Glutamatergic neuron (in vitro differentiated cells): ENCODE measurements at regions not wholly inside any gene's neighbourhood (a gene's known extent, or its start where the extent isn't known, plus 50 kb on each side); places are given as distances from the start of the nearest gene placed in this dataset.

Experiments used
- DNase-seq: peaks from one replicate; pipeline ENCODE4 v3.0.0; 2022
- H3K27ac Mint-ChIP-seq: one replicate; pipeline ENCODE4 v1.8.0; 2020; ENCODE audit warnings: mild to moderate bottlenecking, mixed read lengths, inconsistent platforms; ENCODE audit not compliant: unreplicated experiment
- H3K27me3 Mint-ChIP-seq: one replicate; pipeline ENCODE4 v1.8.0; 2020; ENCODE audit warnings: mild to moderate bottlenecking, moderate library complexity, mixed read lengths, inconsistent platforms; ENCODE audit not compliant: unreplicated experiment
- H3K36me3 Mint-ChIP-seq: one replicate; pipeline ENCODE4 v1.8.0; 2020; ENCODE audit warnings: mild to moderate bottlenecking, mixed read lengths, inconsistent platforms; ENCODE audit not compliant: unreplicated experiment
- H3K4me1 Mint-ChIP-seq: one replicate; pipeline ENCODE4 v1.8.0; 2020; ENCODE audit warnings: mild to moderate bottlenecking, low read depth, mixed read lengths, inconsistent platforms; ENCODE audit not compliant: unreplicated experiment
- H3K4me3 Mint-ChIP-seq: one replicate; pipeline ENCODE4 v1.8.0; 2020; ENCODE audit warnings: mild to moderate bottlenecking, mixed read lengths, inconsistent platforms; ENCODE audit not compliant: unreplicated experiment
- H3K9me3 Mint-ChIP-seq: one replicate; pipeline ENCODE4 v1.8.0; 2020; ENCODE audit warnings: mild to moderate bottlenecking, moderate library complexity, mixed read lengths, inconsistent platforms; ENCODE audit not compliant: unreplicated experiment
- TF ChIP-seq, protein P1 (sequence below): fragments of 200-600 bp; sonication (generic); IDR thresholded peaks from one replicate; pipeline ENCODE4 v1.5.0; 2021; ENCODE audit not compliant: partially characterized antibody, unreplicated experiment

DNA sequence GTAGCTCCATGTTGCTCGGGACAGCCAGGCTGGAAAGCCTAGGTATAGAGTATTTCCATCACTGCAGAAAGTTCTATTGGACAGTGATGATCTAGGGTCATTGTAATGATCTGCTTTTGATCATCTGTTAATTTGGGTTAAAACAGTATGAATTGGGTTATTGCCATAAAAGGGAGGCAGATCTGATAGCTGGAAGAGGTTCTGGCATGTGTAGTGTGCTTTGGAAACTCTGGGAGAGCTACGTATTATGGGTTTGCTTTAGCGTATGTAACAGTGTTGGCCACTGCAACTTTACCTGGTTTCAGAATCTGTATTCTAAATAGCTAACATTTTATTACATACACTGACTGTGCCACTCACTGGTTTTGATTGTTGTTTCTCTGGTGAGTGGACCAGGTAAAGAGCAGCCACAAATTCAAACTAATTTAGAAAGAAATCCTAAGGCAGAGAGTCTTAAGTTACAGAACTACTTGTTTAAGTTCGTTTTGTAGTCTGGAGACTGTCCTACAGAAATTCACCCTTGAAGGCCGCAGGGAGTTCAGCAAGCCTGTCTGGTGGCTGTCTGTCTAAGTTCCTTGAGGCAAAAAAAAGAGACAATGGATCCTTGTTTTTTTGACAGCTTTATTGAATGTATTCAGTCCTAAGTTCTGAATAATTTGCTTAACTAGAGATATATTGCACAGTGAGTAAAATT, 300.3 kb downstream of the PRL start:
- Mint-ChIP-seq H3K9me3 (peaks cover 3% of the 10 kb centered on the region), H3K4me1 (peaks cover 38% of the 10 kb centered on the region), H3K27ac (no peak overlapping the region)

DNA sequence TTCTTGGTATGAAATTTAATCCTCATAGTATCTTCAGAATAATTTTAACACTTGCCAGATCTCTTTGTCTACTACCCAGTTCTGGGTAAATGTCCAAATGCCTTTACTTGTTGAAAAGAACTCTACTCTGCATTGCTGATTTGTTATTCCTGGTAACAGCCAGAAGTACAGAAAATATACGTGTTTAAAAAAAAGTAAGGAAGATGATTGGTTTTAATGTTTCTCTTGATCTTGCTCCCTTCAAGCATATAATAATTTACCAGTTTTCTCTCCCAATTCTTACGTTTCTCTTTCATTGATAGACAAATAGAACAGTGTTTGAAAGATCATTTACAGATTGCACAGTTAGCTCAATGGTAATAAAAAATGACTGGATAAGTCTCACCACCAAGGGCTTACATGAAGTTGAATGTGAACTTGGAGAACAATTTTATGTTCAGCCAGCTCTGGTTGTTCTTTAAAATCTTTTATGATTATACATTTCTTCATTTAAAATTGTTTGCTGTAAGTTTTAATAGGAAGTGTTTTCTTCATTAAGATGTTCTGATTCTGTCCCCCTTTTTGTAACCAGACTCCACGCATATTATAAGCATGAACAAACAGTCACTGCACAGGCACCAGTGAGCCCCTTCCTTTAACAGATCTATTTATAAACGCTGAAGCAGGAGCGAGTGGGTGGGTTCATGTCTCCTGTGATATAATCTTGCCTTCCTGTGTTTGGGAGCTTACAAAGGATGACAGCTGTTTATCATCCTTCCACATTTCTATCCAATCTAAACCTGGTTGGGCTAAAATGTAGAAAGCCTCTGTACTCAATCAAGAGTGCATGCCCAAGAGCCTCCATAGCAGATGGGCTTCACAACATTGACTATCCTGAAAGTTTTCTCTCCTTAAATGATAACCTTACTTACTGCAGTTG, 299.5 kb downstream of the PRL start:
- H3K9me3 Mint-ChIP-seq = peaks cover 3% of the 10 kb centered on the region
- H3K4me1 Mint-ChIP-seq = peaks cover 40% of the 10 kb centered on the region
- TF ChIP-seq, protein P1, sequence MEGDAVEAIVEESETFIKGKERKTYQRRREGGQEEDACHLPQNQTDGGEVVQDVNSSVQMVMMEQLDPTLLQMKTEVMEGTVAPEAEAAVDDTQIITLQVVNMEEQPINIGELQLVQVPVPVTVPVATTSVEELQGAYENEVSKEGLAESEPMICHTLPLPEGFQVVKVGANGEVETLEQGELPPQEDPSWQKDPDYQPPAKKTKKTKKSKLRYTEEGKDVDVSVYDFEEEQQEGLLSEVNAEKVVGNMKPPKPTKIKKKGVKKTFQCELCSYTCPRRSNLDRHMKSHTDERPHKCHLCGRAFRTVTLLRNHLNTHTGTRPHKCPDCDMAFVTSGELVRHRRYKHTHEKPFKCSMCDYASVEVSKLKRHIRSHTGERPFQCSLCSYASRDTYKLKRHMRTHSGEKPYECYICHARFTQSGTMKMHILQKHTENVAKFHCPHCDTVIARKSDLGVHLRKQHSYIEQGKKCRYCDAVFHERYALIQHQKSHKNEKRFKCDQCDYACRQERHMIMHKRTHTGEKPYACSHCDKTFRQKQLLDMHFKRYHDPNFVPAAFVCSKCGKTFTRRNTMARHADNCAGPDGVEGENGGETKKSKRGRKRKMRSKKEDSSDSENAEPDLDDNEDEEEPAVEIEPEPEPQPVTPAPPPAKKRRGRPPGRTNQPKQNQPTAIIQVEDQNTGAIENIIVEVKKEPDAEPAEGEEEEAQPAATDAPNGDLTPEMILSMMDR = no peak
- DNase-seq = no peak
- H3K4me3 Mint-ChIP-seq = peak overlapping the region; percentile 34
- no peaks in the 10 kb centered on the region for H3K27me3 Mint-ChIP-seq
- no peaks in the 10 kb centered on the region for H3K36me3 Mint-ChIP-seq
- peak overlapping the region; percentile 9 for H3K27ac Mint-ChIP-seq

More for the DNA sequence above, 300.3 kb downstream of the PRL start:
- Mint-ChIP-seq H3K36me3 (no peaks in the 10 kb centered on the region), H3K4me3 (no peak overlapping the region), H3K27me3 (no peaks in the 10 kb centered on the region)
- TF ChIP-seq, protein P1 = no peak
- DNase-seq = no peak

DNA sequence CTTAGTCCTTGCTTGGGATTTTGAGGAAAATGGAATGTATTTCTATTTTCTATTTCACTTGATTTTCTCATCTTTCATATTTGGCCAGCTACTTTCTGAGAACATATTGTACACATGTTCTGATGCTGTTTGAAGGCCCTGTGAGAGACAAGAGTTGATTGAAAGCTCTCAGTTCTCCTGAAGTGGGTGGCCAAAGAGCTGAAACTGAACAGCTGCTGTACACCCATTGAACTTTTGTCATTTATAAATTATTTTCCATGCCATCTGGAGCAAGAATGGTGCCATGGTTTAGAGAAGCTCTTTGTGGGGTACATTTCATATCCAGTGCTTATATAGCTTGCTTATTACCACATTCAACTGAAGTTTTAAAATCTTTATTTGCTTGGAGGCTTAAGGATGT, 298.3 kb downstream of the PRL start:
- Mint-ChIP-seq H3K9me3 (peaks cover 3% of the 10 kb centered on the region), H3K36me3 (no peaks in the 10 kb centered on the region), H3K4me1 (peaks cover 40% of the 10 kb centered on the region), H3K27me3 (no peaks in the 10 kb centered on the region), H3K27ac (no peak overlapping the region), H3K4me3 (no peak overlapping the region)
- DNase-seq = no peak
- TF ChIP-seq, protein P1 = no peak

DNA sequence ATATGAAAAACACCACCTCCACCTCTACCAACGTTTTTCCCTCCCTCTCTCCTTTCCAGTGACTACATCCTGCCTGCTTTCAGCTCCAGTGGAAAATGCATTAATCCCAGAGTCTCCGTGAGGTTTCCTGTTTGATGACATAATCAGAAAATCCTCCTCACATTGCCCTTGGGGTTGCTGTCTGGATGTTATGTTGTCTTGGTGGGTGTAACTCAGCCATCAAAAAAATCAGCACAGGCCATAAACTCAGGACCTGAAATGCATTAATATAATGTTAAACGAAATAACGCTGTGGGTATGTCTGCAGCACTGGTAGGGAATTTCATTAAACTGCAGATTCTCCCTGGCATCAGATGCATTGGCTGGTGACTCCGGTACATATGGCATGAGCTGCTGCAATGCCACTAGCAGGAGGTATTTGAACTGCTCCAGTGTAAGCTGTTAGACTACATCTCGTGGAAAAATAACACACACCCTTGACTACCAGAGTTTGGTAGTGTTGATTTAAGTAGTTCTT, 297.8 kb downstream of the PRL start:
- Mint-ChIP-seq H3K9me3 (peaks cover 3% of the 10 kb centered on the region), H3K27me3 (no peaks in the 10 kb centered on the region), H3K4me3 (no peak overlapping the region), H3K27ac (peak overlapping the region; percentile 21), H3K36me3 (no peaks in the 10 kb centered on the region), H3K4me1 (peaks cover 40% of the 10 kb centered on the region)
- DNase-seq = no peak
- TF ChIP-seq, protein P1 = no peak
